Omental fat pad (tissue), 3 donors: ENCODE measurements at regions not wholly inside any gene's neighbourhood (a gene's known extent, or its start where the extent isn't known, plus 50 kb on each side); places are given as distances from the start of the nearest gene placed in this dataset.
"Not testable (repeated sequence)": the region's sequence is repeated elsewhere in the genome, so short reads cannot be mapped to it uniquely, and the experiment has no call there.

Experiments used
- ATAC-seq: fragments of 150-250 bp; one replicate; pipeline ENCODE4 v1.9.1; 2016; ENCODE audit warnings: mild to moderate bottlenecking, moderate library complexity; ENCODE audit not compliant: low FRiP score
- DNase-seq: peaks from one replicate; pipeline ENCODE4 v3.0.0-alpha.2; 2019; ENCODE audit warnings: low spot score
- CTCF ChIP-seq, 3 donors: fragments of 450-650 bp; IDR thresholded peaks; one replicate each; pipeline ENCODE4 v1.5.1; 2016 to 2017; ENCODE audit warnings: antibody characterized with exemption in 3 of 3, mild to moderate bottlenecking in 3 of 3, moderate library complexity in 2 of 3

DNA sequence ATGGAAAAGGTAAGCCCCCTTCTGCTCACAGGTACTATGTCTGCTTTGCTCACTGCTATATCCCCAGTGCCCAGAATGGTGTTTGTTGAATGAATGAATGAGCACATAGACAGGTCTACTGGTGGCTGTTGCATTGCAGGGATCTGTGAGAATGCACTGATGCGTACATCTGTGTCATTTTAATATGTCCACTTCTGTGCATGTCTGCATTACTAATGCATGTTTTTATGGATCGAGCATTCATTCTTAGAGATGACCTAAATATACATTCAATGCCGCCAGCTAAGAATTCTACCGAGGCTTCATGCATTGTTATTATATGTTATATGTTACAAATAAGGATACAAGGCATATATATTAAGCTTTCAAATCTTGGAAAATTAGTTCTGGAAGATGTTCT lies 73.8 kb downstream of the SPRING1 start:
- DNase-seq (no peak), ATAC-seq (no peak)
- no peak for TF ChIP-seq CTCF (IDR thresholded peaks at IDR 0.05)

DNA sequence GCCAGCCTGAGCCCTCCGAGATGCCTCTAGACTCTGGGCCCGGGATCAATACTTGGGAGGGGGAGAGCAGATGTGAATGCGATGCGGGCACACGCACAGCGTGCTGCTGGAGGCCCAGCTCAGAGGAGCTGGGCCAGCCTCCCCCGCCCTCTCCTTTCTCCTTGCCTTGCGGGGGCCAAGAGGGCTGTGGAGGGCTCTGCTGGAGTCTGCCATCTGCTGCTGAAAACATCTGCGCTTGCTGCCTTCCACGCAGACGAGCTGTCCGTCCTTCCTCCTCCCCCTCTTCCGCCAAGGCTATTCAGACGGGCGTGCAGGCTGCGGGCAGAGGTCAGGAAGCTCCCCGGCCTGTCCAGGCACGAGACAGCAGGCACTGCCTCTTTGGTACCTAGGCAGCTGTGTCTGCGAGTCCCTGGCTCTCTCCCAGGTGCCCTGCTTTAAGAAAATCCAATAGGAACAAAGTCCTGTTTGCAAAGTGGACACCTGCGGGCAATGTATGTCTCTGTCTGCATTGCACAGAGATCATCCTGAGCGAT lies 75.2 kb downstream of the SPRING1 start:
- DNase-seq (no peak), ATAC-seq (no peak)
- TF ChIP-seq CTCF (IDR thresholded peaks at IDR 0.05), result no peak

DNA sequence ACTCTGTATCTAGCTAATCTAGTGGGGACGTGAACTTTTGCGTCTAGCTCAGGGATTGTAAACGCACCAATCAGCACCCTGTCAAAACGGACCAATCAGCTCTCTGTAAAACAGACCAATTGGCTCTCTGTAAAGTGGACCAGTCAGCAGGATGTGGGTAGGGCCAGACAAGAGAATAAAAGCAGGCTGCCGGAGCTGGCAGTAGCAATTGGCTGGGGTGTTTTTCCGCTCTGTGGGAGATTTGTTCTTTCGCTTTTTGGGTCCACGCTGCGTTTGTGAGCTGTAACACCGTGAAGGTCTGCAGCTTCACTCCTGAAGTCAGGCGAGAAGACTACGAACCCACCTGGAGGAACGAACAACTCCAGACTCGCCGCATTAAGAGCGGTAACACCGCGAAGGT lies 76.5 kb downstream of the SPRING1 start:
- no peak for TF ChIP-seq CTCF (IDR thresholded peaks at IDR 0.05)
- no peak for DNase-seq
- ATAC-seq, result no peak

- DNase-seq, ATAC-seq: not testable (repeated sequence)
Measured at GRCh38 chr12:116660740-116661139, 77.1 kb downstream of the SPRING1 start.

GRCh38 chr12:116659771-116660481 lies 77.9 kb downstream of the SPRING1 start:
- ATAC-seq (peak; percentile 67), DNase-seq (no peak)

GRCh38 chr12:116657921-116658495 lies 79.9 kb downstream of the SPRING1 start:
- no peak for ATAC-seq
- TF ChIP-seq CTCF (IDR thresholded peaks at IDR 0.05), result no peak
- no peak for DNase-seq

More at GRCh38 chr12:116659771-116660481, 77.9 kb downstream of the SPRING1 start:
- no peak for TF ChIP-seq CTCF (IDR thresholded peaks at IDR 0.05)

DNA sequence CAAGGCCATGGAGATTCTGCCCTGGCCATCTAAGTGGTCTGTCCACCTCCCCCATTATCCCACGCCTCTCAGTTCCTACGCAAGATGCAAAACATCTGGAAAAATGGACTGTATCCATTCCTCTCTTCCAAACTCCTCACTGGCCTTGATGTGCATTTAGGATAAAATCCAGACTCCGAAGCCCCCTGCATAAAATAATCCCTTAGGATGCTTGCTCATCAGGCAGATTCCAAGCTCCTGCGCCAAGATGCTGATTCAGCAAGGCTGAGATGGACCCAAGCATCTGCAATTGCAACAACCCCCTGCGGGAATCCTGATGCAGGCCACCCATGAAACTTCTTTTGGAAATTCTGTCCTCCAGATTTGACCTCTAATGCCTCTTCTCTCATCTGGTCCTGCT lies 81.6 kb downstream of the SPRING1 start:
- no peak for ATAC-seq
- no peak for TF ChIP-seq CTCF (IDR thresholded peaks at IDR 0.05)
- no peak for DNase-seq
